ENCODE measurements at regions not wholly inside any gene's neighbourhood (a gene's known extent, or its start where the extent isn't known, plus 50 kb on each side); places are given as distances from the start of the nearest gene placed in this dataset.

DNA sequence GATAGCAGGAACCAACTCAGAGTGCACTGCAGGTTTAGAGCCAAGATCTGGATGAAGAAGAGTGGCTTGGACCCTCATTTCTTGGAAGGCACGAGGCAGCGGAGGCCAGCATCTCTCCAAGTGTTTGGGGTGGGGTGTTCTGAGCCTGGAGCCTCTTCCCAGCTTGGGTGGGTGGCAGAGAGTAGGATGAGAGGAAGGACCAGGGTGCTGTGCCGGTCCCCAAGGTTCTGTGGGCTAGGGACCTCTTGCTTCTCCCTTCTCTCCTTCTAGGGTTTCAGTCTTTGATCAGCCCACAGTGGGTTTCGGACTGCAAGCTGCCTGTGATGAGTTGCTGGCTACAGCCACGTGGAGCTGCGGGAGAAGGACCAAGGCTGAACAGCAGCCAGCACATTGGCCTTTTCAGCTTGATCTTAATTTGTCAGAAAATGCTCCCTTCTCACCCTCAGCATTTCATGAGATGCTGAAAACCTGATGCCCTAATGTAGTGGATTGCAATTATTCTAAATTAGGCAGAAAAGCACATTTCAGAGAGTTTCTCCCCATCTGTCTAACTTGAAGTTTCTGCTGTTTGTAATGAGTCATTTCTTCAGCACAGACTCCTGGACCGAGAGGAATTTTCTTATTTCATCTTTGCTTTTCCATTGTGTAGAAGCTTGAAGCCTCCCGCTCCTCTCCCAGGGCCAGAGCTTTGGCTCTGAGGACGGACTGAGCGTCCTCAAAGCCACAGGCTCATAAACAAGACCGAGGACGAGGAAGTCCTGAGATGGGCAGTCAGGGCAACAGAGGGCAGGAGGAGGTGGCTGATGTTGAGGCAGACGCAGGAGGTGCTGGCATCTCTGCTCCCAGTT lies 99.1 kb upstream of the HDAC4 start:
- TF ChIP-seq, protein P1, sequence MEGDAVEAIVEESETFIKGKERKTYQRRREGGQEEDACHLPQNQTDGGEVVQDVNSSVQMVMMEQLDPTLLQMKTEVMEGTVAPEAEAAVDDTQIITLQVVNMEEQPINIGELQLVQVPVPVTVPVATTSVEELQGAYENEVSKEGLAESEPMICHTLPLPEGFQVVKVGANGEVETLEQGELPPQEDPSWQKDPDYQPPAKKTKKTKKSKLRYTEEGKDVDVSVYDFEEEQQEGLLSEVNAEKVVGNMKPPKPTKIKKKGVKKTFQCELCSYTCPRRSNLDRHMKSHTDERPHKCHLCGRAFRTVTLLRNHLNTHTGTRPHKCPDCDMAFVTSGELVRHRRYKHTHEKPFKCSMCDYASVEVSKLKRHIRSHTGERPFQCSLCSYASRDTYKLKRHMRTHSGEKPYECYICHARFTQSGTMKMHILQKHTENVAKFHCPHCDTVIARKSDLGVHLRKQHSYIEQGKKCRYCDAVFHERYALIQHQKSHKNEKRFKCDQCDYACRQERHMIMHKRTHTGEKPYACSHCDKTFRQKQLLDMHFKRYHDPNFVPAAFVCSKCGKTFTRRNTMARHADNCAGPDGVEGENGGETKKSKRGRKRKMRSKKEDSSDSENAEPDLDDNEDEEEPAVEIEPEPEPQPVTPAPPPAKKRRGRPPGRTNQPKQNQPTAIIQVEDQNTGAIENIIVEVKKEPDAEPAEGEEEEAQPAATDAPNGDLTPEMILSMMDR (IDR thresholded peaks at IDR 0.05): no peak
- no peak for TF ChIP-seq POLR2A (IDR thresholded peaks at IDR 0.05)
